MM.1S (cell line): ENCODE measurements at regions not wholly inside any gene's neighbourhood (a gene's known extent, or its start where the extent isn't known, plus 50 kb on each side); places are given as distances from the start of the nearest gene placed in this dataset.

Experiments
- DNase-seq: peaks from one replicate; pipeline ENCODE4 v3.0.0-alpha.2; 2015
- H2AFZ ChIP-seq: fragments of 300-600 bp; sonication (generic); 2 replicates; pipeline ENCODE4 v1.6.0; 2016; ENCODE audit warnings: antibody characterized with exemption, low read length
- H3F3A ChIP-seq: fragments of 300-600 bp; sonication (generic); 2 replicates; pipeline ENCODE4 v1.6.1; 2016; ENCODE audit warnings: mild to moderate bottlenecking, antibody characterized with exemption, low read length, moderate library complexity, mixed read lengths; ENCODE audit not compliant: insufficient read depth
- H3K27ac ChIP-seq: fragments of 300-600 bp; sonication (generic); 2 replicates; pipeline ENCODE4 v1.5.1; 2016; ENCODE audit warnings: mild to moderate bottlenecking, low read length
- H3K27me3 ChIP-seq: fragments of 300-600 bp; sonication (generic); replicated peaks from 2 replicates; pipeline ENCODE4 v1.6.0; 2016; ENCODE audit warnings: low read length; ENCODE audit not compliant: insufficient read depth
- H3K36me3 ChIP-seq: fragments of 300-600 bp; sonication (generic); replicated peaks from 2 replicates; pipeline ENCODE4 v1.6.1; 2016; ENCODE audit warnings: mild to moderate bottlenecking, low read length, mixed read lengths; ENCODE audit not compliant: insufficient read depth
- H3K4me1 ChIP-seq: fragments of 300-600 bp; sonication (generic); 2 replicates; pipeline ENCODE4 v1.6.1; 2016; ENCODE audit warnings: low read length, mixed read lengths
- H3K4me2 ChIP-seq: fragments of 300-600 bp; sonication (generic); 2 replicates; pipeline ENCODE4 v1.6.0; 2016; ENCODE audit warnings: low read depth, low read length
- H3K4me3 ChIP-seq: fragments of 300-600 bp; sonication (generic); 2 replicates; pipeline ENCODE4 v1.5.1; 2016; ENCODE audit warnings: low read length, mixed read lengths
- H3K79me2 ChIP-seq: fragments of 300-600 bp; sonication (generic); 2 replicates; pipeline ENCODE4 v1.6.1; 2016; ENCODE audit warnings: mixed run types, low read length, mixed read lengths
- H3K9ac ChIP-seq: fragments of 300-600 bp; sonication (generic); 2 replicates; pipeline ENCODE4 v1.6.1; 2016; ENCODE audit warnings: low read length, mixed read lengths
- H3K9me2 ChIP-seq: fragments of 300-600 bp; sonication (generic); replicated peaks from 2 replicates; pipeline ENCODE4 v1.6.1; 2016; ENCODE audit warnings: mild to moderate bottlenecking, low read length, mixed read lengths; ENCODE audit not compliant: insufficient read depth
- H3K9me3 ChIP-seq: fragments of 300-600 bp; sonication (generic); replicated peaks from 2 replicates; pipeline ENCODE4 v1.6.1; 2016; ENCODE audit warnings: mild to moderate bottlenecking, low read length, mixed read lengths; ENCODE audit not compliant: insufficient read depth
- H4K20me1 ChIP-seq: fragments of 300-600 bp; sonication (generic); 2 replicates; pipeline ENCODE4 v1.6.1; 2016; ENCODE audit warnings: mild to moderate bottlenecking, low read length, moderate library complexity, mixed read lengths; ENCODE audit not compliant: insufficient read depth
- EZH2 ChIP-seq: fragments of 300-600 bp; sonication (generic); optimal IDR thresholded peaks from 2 replicates; pipeline ENCODE3; 2017; ENCODE audit warnings: low read depth, mild to moderate bottlenecking, antibody characterized with exemption, low read length, mixed read lengths
- EZH2phosphoT487 ChIP-seq: fragments of 300-600 bp; sonication (generic); IDR thresholded peaks from 2 replicates; pipeline ENCODE4 v1.6.1; 2018; ENCODE audit warnings: antibody characterized with exemption, low read length
- TF ChIP-seq, protein P1 (sequence below): fragments of 300-600 bp; sonication (generic); IDR thresholded peaks from 2 replicates; pipeline ENCODE4 v1.5.1; 2016; ENCODE audit warnings: antibody characterized with exemption, low read length, mixed read lengths

DNA sequence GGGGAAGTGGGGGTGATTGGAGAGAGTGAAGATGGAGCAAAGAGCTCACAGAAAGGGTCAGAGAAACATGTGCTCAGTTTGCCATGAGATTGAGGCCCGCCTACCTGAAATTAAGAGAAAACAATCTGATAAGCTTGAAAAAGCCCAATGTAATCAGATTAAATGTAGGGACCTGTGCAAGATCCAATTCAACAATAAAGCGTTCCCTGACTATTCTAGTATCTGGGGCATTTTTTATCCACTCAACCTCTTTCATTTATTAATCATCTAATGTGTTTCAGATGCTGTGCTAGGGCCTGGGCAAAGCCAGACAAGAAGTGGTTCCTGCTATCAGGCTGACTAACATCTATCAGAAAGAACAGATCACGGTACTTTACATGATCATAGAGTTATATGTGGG lies 238.4 kb upstream of the MYO3A start:
- Histone ChIP-seq H3K36me3 (no peaks in the 10 kb centered on the region), H3F3A (no peaks in the 10 kb centered on the region), H2AFZ (no peak overlapping the region), H3K27me3 (no peaks in the 10 kb centered on the region), H3K9ac (no peak overlapping the region), H3K4me3 (no peak overlapping the region), H3K4me2 (no peak overlapping the region), H4K20me1 (no peaks in the 10 kb centered on the region), H3K79me2 (no peaks in the 10 kb centered on the region), H3K27ac (no peak overlapping the region), H3K9me3 (no peaks in the 10 kb centered on the region), H3K9me2 (no peaks in the 10 kb centered on the region), H3K4me1 (no peaks in the 10 kb centered on the region)
- TF ChIP-seq EZH2phosphoT487 (no peak), EZH2 (no peak)
- TF ChIP-seq, protein P1, sequence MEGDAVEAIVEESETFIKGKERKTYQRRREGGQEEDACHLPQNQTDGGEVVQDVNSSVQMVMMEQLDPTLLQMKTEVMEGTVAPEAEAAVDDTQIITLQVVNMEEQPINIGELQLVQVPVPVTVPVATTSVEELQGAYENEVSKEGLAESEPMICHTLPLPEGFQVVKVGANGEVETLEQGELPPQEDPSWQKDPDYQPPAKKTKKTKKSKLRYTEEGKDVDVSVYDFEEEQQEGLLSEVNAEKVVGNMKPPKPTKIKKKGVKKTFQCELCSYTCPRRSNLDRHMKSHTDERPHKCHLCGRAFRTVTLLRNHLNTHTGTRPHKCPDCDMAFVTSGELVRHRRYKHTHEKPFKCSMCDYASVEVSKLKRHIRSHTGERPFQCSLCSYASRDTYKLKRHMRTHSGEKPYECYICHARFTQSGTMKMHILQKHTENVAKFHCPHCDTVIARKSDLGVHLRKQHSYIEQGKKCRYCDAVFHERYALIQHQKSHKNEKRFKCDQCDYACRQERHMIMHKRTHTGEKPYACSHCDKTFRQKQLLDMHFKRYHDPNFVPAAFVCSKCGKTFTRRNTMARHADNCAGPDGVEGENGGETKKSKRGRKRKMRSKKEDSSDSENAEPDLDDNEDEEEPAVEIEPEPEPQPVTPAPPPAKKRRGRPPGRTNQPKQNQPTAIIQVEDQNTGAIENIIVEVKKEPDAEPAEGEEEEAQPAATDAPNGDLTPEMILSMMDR = no peak
- DNase-seq = no peak

DNA sequence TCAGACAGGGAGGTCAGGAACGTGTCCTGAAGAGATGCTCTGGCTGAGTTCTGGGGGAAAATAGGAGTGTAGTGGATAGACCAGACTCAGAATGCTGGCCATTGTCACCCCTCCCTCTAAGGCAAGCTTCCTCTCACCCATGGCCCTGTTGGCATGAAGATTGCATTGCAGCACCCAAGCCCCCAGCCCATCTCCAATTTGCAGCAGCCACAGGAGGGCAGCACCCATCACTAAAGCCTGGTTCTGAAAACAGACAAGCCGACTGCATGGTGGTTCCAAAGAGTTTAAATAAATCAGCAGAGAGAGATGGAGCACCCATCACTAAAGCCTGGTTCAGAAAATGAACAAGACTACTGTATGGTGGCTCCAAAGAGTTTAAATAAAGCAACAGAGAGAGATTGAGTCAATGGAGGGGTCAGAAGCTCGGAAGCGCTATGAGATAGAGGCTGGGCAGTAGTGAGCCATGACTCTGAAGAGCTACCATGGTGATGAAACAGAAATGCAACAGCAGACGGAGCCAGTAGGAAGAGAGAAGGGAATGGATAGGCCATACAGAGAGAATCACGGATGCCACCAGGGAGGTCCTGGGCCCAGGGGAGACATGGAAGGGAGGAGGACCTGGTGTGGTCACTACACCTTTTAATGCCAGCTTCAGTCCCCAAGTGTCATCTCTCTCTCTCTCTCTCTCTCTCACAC lies 237.9 kb upstream of the MYO3A start:
- H4K20me1 ChIP-seq = no peaks in the 10 kb centered on the region

DNA sequence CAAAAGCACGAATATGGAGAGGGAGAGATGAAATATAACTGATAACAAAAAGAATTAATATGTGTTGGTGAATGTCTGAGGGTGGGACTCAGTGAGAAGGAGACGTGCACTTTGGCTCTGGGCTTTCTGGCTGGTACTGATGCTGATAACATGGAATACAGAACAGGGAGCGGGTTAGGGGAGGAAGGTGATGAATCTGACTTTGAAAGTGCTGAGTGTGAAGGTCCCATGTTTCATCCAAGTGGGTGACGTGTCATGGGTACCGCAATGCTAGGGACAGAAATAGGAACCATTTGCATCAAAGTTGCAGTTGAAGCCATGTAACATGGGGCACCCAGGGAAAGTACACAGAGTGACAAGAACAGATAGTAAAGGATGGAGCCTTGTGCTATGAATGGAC lies 236.6 kb upstream of the MYO3A start:
- Histone ChIP-seq H3K4me1 (no peaks in the 10 kb centered on the region), H3K27me3 (no peaks in the 10 kb centered on the region), H3K9me2 (no peaks in the 10 kb centered on the region), H3K79me2 (no peaks in the 10 kb centered on the region), H3K9ac (no peak overlapping the region), H3K4me2 (no peak overlapping the region), H3K9me3 (no peaks in the 10 kb centered on the region), H2AFZ (no peak overlapping the region), H3K4me3 (no peak overlapping the region), H4K20me1 (no peaks in the 10 kb centered on the region), H3F3A (no peaks in the 10 kb centered on the region), H3K36me3 (no peaks in the 10 kb centered on the region), H3K27ac (no peak overlapping the region)
- TF ChIP-seq EZH2phosphoT487 = no peak
- DNase-seq = no peak

More for the DNA sequence above, 237.9 kb upstream of the MYO3A start:
- no peak for DNase-seq
- Histone ChIP-seq H3K9ac (no peak overlapping the region), H3K79me2 (no peaks in the 10 kb centered on the region), H3K4me2 (no peak overlapping the region), H3F3A (no peaks in the 10 kb centered on the region), H3K4me1 (no peaks in the 10 kb centered on the region), H2AFZ (no peak overlapping the region), H3K9me3 (no peaks in the 10 kb centered on the region), H3K9me2 (no peaks in the 10 kb centered on the region), H3K27me3 (no peaks in the 10 kb centered on the region), H3K36me3 (no peaks in the 10 kb centered on the region), H3K27ac (no peak overlapping the region), H3K4me3 (no peak overlapping the region)
- no peak for TF ChIP-seq EZH2phosphoT487
- TF ChIP-seq, protein P1 = no peak
- no peak for TF ChIP-seq EZH2

DNA sequence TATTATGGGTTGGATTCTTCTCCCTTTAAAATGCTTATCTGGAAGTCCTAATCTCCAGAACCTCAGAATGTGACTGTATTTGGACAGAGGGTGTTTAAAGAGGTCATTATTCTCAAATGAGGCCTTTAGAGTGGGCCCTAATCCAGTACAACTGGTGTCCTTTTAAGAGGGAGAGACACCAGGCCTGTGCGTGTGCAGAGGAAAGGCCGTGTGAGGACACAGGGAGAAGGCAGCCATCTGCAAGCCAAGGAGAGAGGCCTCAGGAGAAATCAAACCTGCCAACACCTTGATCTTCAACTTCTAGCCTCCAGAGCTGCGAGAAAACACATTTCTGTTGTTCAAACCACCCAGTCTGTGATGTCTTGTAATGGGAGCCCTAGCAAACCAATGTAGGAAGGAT lies 235.4 kb upstream of the MYO3A start:
- Histone ChIP-seq H3K4me2 (no peak overlapping the region), H4K20me1 (no peaks in the 10 kb centered on the region)
- TF ChIP-seq EZH2phosphoT487 = no peak
- TF ChIP-seq EZH2 = no peak
- TF ChIP-seq, protein P1 = no peak

More for the DNA sequence above, 235.4 kb upstream of the MYO3A start:
- no peak overlapping the region for H3K27ac ChIP-seq
- no peaks in the 10 kb centered on the region for H3K9me2 ChIP-seq
- no peaks in the 10 kb centered on the region for H3K9me3 ChIP-seq
- H3K9ac ChIP-seq = no peak overlapping the region
- no peak for DNase-seq
- no peak overlapping the region for H2AFZ ChIP-seq
- H3K4me3 ChIP-seq = no peak overlapping the region
- H3K4me1 ChIP-seq = no peaks in the 10 kb centered on the region
- H3F3A ChIP-seq = no peaks in the 10 kb centered on the region
- H3K27me3 ChIP-seq = no peaks in the 10 kb centered on the region
- H3K36me3 ChIP-seq = no peaks in the 10 kb centered on the region
- H3K79me2 ChIP-seq = no peaks in the 10 kb centered on the region
